OCI-M1 (cell line): ENCODE measurements at regions not wholly inside any gene's neighbourhood (a gene's known extent, or its start where the extent isn't known, plus 50 kb on each side); places are given as distances from the start of the nearest gene placed in this dataset.

Source experiments
- DNase-seq: peaks from one replicate; lab custom pipeline; 2025; lab: John Stamatoyannopoulos, UW

- peak; percentile 18 for DNase-seq
Measured at GRCh38 chr4:85260064-85260463, 214.9 kb upstream of the ARHGAP24 start.

DNA sequence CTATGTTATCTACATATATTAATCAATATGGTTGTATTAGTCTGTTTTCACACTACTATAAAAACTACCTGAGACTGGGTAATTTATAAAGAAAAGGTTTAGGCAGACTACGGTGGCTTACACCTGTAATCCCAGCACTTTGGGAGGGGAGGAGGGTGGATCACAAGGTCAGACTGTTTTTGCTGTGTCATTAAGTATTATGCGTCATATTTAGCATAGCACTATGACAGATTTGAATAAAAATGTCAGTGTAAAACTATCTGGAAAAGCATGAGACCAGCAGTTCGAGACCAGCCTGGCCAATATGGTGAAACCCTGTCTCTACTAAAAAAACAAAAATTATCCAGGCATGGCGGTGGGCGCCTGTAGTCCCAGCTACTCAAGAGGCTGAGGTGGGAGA, 209.7 kb upstream of the ARHGAP24 start:
- DNase-seq: no peak

DNA sequence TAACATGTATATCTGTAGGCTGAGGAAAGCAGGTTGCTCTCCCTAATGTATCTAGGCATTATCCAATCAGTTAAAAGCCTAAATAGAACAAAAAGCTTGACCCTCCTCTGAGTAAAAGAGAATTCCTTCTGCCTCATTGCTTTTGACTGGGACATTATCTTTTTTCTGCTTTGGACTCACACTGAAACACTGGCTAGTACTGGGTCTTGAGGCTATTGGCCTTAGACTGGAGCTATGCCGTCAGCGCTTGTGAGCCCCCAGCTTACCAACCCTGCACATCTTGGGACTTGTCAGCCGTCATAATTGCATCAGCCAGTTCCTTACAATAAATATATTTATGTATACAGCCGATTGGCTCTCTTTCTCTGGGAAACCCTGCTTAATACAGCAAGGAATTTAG, 206.8 kb upstream of the ARHGAP24 start:
- DNase-seq: no peak

DNA sequence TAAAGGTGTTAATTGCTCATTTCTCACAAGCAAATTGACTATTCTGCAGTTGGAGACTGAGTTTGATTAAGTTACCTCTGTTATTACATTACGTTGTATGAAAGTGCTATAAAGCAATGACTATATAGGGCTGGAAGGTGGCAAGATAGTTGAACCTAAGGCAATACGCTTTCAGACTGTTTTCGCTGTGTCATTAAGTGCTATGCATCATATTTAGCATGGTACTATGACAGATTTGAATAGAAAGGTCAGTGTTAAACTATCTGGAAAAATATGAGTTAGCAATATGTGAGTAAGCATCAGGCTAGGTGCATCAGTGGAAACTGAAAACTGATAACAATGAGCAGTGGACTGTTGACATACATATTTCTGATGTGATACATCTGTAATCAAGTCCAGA, 206.0 kb upstream of the ARHGAP24 start:
- no peak for DNase-seq

DNA sequence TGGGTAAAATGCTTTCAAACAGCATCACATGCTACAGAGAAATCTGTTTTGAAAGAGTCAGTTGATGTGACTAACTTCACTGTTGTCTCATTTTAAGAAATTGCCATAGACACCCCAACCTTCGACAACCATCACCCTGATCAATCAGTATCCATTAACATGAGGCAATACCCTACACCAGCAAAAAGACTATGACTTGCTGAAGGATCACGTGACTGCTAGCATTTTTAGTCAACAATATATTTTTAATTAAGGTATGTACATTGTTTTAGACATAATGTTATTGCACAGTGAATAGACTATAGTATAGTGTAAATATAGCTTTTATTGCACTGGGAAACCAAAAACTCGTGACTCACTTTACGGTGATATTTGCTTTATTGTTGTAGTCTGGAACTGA, 200.0 kb upstream of the ARHGAP24 start:
- DNase-seq: no peak

DNA sequence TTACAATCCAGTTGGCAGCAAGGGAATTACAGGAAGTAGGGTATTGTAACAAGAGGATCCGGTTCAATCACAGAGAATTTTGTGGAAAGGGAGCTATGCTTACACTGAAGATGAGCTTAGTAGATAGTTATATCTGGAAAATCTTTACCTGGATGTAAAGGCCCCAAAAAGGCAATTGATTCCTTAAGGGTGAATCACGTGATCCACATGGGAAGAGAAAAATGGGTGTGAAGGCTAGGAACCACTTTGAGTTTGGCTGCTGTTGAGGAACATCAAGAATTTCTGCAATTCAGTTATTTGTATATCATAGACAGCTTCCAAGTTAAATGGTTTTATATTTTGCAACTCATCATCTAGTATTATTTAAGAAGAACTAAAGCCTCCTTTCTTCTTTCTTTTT, 194.0 kb upstream of the ARHGAP24 start:
- no peak for DNase-seq

- no peak for DNase-seq
Measured at GRCh38 chr4:85291226-85291625, 183.7 kb upstream of the ARHGAP24 start.

GRCh38 chr4:85298037-85298436, 176.9 kb upstream of the ARHGAP24 start:
- DNase-seq: no peak

- DNase-seq: no peak
Measured at GRCh38 chr4:85302193-85302736, 172.7 kb upstream of the ARHGAP24 start.

DNA sequence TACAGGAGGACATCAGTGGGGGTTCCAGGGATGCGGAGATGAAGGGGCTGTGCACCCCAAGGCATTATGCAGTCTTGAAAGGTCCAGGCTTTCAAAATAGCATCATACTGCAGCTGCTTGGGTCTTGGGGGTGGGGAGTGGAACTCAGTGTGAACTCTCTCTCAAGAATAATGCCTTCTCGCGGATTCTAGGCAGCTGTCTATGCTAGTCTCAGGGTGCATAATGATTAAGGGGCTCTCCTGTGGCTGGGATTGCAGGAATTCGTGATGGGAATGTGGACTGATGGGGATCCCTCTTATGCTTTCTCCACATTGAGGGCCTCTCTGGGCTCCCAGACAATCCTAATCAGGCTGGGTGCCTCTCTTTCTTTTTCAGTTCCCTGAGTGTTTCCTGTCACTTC, 172.2 kb upstream of the ARHGAP24 start:
- no peak for DNase-seq

GRCh38 chr4:85318415-85318814, 156.5 kb upstream of the ARHGAP24 start:
- no peak for DNase-seq

- no peak for DNase-seq
Measured at GRCh38 chr4:85358831-85359230, 116.1 kb upstream of the ARHGAP24 start.

DNA sequence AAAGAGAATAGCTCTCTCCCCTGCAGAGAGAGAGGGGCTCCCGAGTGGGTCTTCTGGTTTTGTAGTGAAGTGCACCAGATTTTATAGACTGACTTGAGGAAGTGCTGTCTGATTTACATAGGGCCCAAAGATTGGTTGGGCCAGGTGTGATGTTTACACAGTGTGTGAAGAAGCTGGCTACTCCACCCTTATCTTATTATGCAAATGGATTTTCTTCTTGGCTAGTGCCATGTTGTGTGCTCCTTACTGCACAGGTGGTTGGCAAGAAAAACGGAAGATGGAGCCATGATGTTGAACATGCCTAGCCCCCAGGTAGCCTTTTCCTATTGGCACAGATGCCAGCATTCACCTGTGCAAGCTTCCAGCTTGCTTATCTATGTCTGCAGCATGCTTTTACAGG, 112.4 kb upstream of the ARHGAP24 start:
- no peak for DNase-seq

DNA sequence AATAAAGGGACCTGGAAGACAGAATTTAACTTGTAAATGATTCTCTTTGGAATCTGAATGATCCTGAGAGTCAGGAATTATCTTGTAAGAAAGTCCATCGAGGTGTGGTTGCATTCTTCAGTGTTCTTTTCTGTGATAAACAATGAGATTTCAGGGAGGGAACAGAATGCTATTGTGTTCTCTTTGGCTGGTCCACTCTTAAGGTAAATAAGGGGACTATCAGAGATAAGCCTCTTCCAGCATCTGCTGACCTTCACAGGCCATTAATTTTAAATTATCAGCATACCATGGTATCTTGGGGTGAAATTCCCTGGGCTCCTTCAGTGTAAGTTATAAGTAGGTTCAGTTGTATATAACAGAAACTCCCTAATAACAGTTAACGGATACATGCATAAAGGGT, 107.1 kb upstream of the ARHGAP24 start:
- no peak for DNase-seq

- DNase-seq: peak; percentile 22
Measured at GRCh38 chr4:85368240-85368639, 106.7 kb upstream of the ARHGAP24 start.

GRCh38 chr4:85368932-85369331, 106.0 kb upstream of the ARHGAP24 start:
- DNase-seq: peak; percentile 37

GRCh38 chr4:85369703-85370380, 105.1 kb upstream of the ARHGAP24 start:
- no peak for DNase-seq

DNA sequence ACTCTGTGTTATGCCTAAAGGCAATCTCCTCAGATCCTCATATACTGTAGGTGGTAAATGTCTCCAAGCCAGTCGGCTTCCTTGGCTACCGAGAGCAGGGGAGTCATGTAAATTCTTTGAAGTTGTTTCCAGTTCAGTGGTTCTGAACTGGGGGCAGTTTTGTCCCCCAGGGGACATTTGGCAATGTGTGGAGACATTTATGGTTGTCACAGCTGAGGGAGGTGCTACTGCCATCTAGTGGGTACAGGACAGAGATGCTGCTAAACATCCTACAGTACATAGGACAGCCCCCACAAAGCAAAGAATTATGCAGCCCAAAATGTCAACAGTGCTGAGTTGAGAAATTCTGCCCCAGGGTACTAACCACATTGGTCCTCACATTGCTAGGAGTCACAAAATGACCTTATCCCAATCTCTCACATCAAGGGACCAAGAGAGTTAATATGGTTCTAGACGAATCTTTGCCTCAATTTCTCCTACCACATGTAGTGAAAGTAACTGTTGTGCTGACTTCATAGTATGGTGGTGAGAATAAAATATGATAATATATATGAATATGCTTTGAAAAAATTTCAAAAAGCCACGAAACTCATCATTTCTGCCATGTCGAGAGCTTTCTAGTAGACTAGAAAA, 104.4 kb upstream of the ARHGAP24 start:
- DNase-seq: peak; percentile 63

GRCh38 chr4:85372966-85373365, 102.0 kb upstream of the ARHGAP24 start:
- no peak for DNase-seq

DNA sequence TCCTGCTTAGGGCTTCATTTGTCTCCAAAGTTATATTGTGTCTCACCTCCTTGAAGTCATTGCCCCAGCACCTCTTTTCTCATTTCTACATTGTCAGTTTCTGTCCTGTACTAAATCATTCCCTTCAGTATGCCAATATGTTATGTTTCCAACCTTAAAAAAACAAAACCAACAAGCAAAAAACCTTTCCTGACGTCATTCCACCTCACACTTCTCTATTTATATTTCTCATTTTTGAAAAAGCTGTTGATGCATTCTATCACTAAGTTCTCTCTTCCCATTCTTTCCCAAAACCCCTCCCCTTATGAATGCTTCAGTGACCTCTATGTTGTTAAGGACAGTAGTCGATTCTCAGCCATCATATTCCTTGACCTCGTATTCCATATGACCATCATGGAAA, 98.7 kb upstream of the ARHGAP24 start:
- no peak for DNase-seq

DNA sequence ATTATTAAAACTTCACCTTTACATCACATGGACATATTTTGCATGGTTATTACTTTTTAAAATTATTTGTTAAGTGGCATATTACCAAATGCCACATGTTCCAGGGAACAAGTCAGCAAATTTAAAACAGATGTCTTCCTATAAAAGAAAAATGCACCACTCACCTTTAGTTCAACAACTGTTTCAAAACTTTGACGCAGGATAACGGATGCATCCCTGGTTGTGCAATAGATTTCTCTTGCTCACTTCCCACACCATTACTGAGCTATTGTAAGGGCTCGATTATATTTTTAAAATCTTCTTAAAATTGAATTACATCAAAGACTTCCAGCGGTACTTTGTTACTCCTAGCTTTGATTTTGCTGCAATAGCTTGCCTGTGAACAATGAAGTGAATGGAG, 93.0 kb upstream of the ARHGAP24 start:
- DNase-seq: no peak

DNA sequence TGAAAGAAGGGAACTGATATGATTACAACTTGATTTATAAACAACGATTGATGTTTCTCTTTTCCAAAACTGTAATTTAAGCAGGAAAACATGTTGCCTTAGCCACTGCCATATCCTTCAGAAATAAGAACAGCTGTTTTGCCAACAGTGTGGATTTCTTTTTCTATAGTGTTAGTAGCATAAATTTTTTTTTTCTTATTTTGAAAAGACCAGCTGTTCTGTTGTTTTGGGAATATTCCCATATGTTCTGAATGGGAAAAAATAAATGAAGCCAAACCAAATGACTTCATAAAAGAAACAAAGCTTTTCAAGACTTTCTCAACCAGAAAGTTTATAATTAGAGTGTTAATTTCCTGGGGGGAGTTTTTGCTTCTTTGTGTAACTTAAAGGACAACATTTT, 83.9 kb upstream of the ARHGAP24 start:
- DNase-seq: no peak

- no peak for DNase-seq
Measured at GRCh38 chr4:85391589-85392410, 83.2 kb upstream of the ARHGAP24 start.
